IMR-90 (cell line): ENCODE measurements at regions not wholly inside any gene's neighbourhood (a gene's known extent, or its start where the extent isn't known, plus 50 kb on each side); places are given as distances from the start of the nearest gene placed in this dataset.

Experiments used
- BHLHE40 ChIP-seq: fragments of 150-350 bp; IDR thresholded peaks from 2 replicates; pipeline ENCODE4 v1.6.1; 2016; ENCODE audit warnings: mild to moderate bottlenecking, low read depth, low read length
- CEBPB ChIP-seq: IDR thresholded peaks from 2 replicates; pipeline ENCODE4 v1.6.1; 2012; ENCODE audit warnings: low read depth, low read length, improper control_type of control experiment
- CHD1 ChIP-seq: IDR thresholded peaks from 2 replicates; pipeline ENCODE4 v1.6.1; 2012; ENCODE audit warnings: low read depth, low read length, improper control_type of control experiment
- FOS ChIP-seq: fragments of 150-350 bp; IDR thresholded peaks from 2 replicates; pipeline ENCODE4 v1.6.1; 2016; ENCODE audit warnings: low read depth, low read length
- MAZ ChIP-seq: IDR thresholded peaks from 2 replicates; pipeline ENCODE4 v1.6.1; 2012; ENCODE audit warnings: low read depth, mild to moderate bottlenecking, low read length, improper control_type of control experiment, moderate library complexity, borderline replicate concordance
- MXI1 ChIP-seq: IDR thresholded peaks from 2 replicates; pipeline ENCODE4 v1.6.1; 2012; ENCODE audit warnings: low read depth, mild to moderate bottlenecking, low read length, moderate library complexity, borderline replicate concordance
- NFE2L2 ChIP-seq: fragments of 150-350 bp; IDR thresholded peaks from 2 replicates; pipeline ENCODE4 v1.6.1; 2016; ENCODE audit warnings: low read depth, mild to moderate bottlenecking, low read length
- POLR2A ChIP-seq: IDR thresholded peaks from 2 replicates; pipeline ENCODE4 v1.6.1; 2012; ENCODE audit warnings: mild to moderate bottlenecking, low read depth, low read length
- RAD21 ChIP-seq: IDR thresholded peaks from 2 replicates; pipeline ENCODE4 v1.6.1; 2012; ENCODE audit warnings: low read length, improper control_type of control experiment
- RFX5 ChIP-seq: IDR thresholded peaks from 2 replicates; pipeline ENCODE4 v1.8.0; 2012; ENCODE audit warnings: low read depth, mild to moderate bottlenecking, low read length, moderate library complexity
- TF ChIP-seq, protein P1 (sequence below): conservative IDR thresholded peaks from 2 replicates; pipeline ENCODE4 v1.5.1; 2012; ENCODE audit warnings: mild to moderate bottlenecking, low read depth, low read length, improper control_type of control experiment
- TF ChIP-seq, protein P2 (sequence below): fragments of 150-350 bp; IDR thresholded peaks from 2 replicates; pipeline ENCODE4 v1.6.1; 2017; ENCODE audit warnings: mild to moderate bottlenecking, antibody characterized with exemption, low read length, low read depth
- TF ChIP-seq, protein P3 (sequence below): fragments of 150-350 bp; IDR thresholded peaks from 2 replicates; pipeline ENCODE4 v1.6.1; 2016; ENCODE audit warnings: low read depth, mild to moderate bottlenecking, low read length, moderate library complexity, borderline replicate concordance

DNA sequence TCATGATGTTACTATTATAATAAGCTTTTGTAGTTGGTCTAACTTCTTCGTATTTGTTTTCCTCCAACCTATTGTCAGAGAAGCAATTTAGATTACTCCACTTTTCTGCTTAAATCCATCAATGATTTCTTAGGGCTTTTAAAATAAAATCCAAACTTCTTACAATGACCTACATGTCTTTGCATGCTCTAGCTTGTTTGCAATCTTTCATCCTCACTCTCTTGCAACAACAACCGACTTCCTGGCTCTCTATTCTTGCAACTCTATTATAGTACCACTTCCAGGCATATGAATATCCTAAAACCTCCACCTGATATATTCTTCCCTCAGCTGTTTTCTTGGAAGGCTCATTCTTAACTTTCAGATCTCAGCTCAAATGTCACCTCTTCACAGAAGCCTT, 1288.7 kb downstream of the PLA2G4A start:
- TF ChIP-seq, protein P1, sequence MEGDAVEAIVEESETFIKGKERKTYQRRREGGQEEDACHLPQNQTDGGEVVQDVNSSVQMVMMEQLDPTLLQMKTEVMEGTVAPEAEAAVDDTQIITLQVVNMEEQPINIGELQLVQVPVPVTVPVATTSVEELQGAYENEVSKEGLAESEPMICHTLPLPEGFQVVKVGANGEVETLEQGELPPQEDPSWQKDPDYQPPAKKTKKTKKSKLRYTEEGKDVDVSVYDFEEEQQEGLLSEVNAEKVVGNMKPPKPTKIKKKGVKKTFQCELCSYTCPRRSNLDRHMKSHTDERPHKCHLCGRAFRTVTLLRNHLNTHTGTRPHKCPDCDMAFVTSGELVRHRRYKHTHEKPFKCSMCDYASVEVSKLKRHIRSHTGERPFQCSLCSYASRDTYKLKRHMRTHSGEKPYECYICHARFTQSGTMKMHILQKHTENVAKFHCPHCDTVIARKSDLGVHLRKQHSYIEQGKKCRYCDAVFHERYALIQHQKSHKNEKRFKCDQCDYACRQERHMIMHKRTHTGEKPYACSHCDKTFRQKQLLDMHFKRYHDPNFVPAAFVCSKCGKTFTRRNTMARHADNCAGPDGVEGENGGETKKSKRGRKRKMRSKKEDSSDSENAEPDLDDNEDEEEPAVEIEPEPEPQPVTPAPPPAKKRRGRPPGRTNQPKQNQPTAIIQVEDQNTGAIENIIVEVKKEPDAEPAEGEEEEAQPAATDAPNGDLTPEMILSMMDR, result no peak
- TF ChIP-seq CHD1 (no peak), POLR2A (no peak), FOS (no peak), MAZ (no peak), RAD21 (no peak), RFX5 (no peak), CEBPB (no peak), MXI1 (no peak), NFE2L2 (no peak), BHLHE40 (no peak)
- TF ChIP-seq, protein P2, sequence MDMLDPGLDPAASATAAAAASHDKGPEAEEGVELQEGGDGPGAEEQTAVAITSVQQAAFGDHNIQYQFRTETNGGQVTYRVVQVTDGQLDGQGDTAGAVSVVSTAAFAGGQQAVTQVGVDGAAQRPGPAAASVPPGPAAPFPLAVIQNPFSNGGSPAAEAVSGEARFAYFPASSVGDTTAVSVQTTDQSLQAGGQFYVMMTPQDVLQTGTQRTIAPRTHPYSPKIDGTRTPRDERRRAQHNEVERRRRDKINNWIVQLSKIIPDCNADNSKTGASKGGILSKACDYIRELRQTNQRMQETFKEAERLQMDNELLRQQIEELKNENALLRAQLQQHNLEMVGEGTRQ, result no peak
- TF ChIP-seq, protein P3, sequence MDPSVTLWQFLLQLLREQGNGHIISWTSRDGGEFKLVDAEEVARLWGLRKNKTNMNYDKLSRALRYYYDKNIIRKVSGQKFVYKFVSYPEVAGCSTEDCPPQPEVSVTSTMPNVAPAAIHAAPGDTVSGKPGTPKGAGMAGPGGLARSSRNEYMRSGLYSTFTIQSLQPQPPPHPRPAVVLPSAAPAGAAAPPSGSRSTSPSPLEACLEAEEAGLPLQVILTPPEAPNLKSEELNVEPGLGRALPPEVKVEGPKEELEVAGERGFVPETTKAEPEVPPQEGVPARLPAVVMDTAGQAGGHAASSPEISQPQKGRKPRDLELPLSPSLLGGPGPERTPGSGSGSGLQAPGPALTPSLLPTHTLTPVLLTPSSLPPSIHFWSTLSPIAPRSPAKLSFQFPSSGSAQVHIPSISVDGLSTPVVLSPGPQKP, result no peak
